ENCODE measurements at regions not wholly inside any gene's neighbourhood (a gene's known extent, or its start where the extent isn't known, plus 50 kb on each side); places are given as distances from the start of the nearest gene placed in this dataset.

DNA sequence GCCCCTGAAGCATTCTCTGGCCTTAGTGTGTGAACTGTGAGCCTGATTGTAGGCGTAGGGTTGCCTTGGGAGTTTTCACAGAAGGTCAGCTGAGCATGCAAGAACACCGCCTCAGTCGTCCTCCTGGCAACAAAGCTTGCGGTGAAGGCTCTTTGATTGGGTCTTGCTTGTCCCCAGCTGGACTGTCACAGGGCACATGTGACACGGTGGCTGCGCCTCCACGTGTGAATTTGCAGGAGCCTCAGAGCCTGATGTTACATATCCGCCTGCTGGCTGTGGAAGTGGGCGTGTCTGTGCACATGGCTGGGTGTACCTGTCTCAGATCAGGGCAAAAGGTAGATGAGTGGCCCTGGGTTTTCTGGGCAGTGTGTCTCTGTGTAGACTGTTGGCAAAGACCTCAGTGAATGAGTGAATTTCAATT lies 228.7 kb downstream of the HAUS1 start:
- H3K36me3 ChIP-seq (ENCODE audit: control insufficient read depth, insufficient read depth, low read length) = no peaks in the 10 kb centered on the region
- intact Hi-C loops (cut with micrococcal nuclease; ENCODE audit: unreplicated experiment) (no loop called here), in situ Hi-C loops (cut with HindIII; ENCODE audit: low pct_unique_long_range_greater_than_20kb, low sequenced_read_pairs) (no loop called here)
- ChIA-PET CTCF (no interaction called here), POLR2A (interaction anchor here (0.6 kb wide), 1 partner anchor 463 kb away, joined by 5 read pairs; no protein-coding TSS in a partner anchor)
- no peak overlapping the region for H3K4me3 ChIP-seq (ENCODE audit: low read depth in 2 of 2, low read length in 2 of 2)
- DNase-seq (ENCODE audit: low read depth, low spot score) (no peak), ATAC-seq (no peak)
- BruUV-seq (replicated peaks) = no TSS peak
- H3K27me3 ChIP-seq (ENCODE audit: control insufficient read depth, insufficient read depth, low read length) = no peaks in the 10 kb centered on the region
- TF ChIP-seq CTCF (IDR thresholded peaks at IDR 0.05) (no peak), POLR2AphosphoS5 (IDR thresholded peaks at IDR 0.05; ENCODE audit: low read depth, low read length) (no peak), SIN3A (IDR thresholded peaks at IDR 0.05; ENCODE audit: borderline replicate concordance, insufficient read depth, low read depth, low read length) (no peak), REST (IDR thresholded peaks at IDR 0.05; ENCODE audit: insufficient read depth in 1 of 2, low read depth in 2 of 2, low read length in 1 of 2) (no peak), TCF7L2 (IDR thresholded peaks at IDR 0.05; ENCODE audit: low read depth, low read length) (no peak)
- no peaks in the 10 kb centered on the region for H3K4me1 ChIP-seq (ENCODE audit: control insufficient read depth, insufficient read depth, low read length)
- H3K27ac ChIP-seq (ENCODE audit: low read length) = no peak overlapping the region
- H3K9me3 ChIP-seq (ENCODE audit: control insufficient read depth, insufficient read depth, low read depth, low read length) = no peaks in the 10 kb centered on the region

DNA sequence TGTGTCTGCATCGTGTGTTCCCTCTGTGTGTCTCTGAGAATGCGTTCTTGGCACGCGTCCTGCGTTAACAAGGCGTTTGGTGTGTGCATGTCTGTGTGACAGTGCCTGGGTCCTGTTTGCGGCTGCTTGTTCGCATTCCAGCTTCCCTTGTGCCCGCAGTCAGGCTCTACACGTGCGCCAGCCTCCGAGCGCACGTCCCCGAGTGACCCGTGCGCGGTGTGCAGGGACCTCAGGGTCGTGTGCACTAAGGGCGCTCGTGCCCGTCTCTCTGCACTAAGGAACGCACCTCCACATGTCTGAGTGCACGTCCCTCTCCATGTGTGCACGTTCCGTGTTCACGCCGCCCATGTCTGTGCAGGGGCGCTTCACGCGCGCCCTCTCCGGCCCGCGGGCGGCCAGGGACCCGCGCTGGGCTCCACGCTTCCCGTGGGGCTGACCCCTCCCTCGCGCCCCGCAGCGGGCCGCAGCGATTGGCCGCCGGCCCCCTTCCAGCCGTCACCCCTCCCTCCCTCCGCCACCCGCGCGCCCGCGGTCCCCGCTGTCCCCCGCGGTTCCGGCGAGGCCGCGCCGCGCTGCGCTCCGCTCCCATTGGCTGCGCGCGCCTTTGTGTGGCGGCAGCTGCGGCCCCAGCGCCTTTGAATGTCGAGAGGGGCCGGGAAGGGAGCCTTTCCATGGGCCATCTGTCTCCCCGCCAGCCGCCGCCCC lies 229.4 kb downstream of the HAUS1 start:
- H3K27me3 ChIP-seq (ENCODE audit: control insufficient read depth, insufficient read depth, low read length) = no peaks in the 10 kb centered on the region
- peak overlapping the region in 1 of 2 experiments; percentile 11; a peak in 1 of 4 replicates for H3K4me3 ChIP-seq (ENCODE audit: low read depth in 2 of 2, low read length in 2 of 2)
- ATAC-seq = no peak
- TF ChIP-seq REST (IDR thresholded peaks at IDR 0.05; ENCODE audit: insufficient read depth in 1 of 2, low read depth in 2 of 2, low read length in 1 of 2) = no peak
- no peak for TF ChIP-seq CTCF (IDR thresholded peaks at IDR 0.05)
- no peak for TF ChIP-seq SIN3A (IDR thresholded peaks at IDR 0.05; ENCODE audit: borderline replicate concordance, insufficient read depth, low read depth, low read length)
- TF ChIP-seq TCF7L2 (IDR thresholded peaks at IDR 0.05; ENCODE audit: low read depth, low read length) = no peak
- no peak for TF ChIP-seq POLR2AphosphoS5 (IDR thresholded peaks at IDR 0.05; ENCODE audit: low read depth, low read length)
- ChIA-PET POLR2A (interaction anchor here (0.6 kb wide), 1 partner anchor 464 kb away, joined by 5 read pairs; no protein-coding TSS in a partner anchor), CTCF (no interaction called here)
- H3K27ac ChIP-seq (ENCODE audit: low read length) = no peak overlapping the region
- in situ Hi-C loops (cut with HindIII; ENCODE audit: low pct_unique_long_range_greater_than_20kb, low sequenced_read_pairs) = no loop called here
- DNase-seq (ENCODE audit: low read depth, low spot score) = no peak
- intact Hi-C loops (cut with micrococcal nuclease; ENCODE audit: unreplicated experiment) = no loop called here
- no peaks in the 10 kb centered on the region for H3K4me1 ChIP-seq (ENCODE audit: control insufficient read depth, insufficient read depth, low read length)
- no TSS peak for BruUV-seq (replicated peaks)
- no peaks in the 10 kb centered on the region for H3K9me3 ChIP-seq (ENCODE audit: control insufficient read depth, insufficient read depth, low read depth, low read length)
- no peaks in the 10 kb centered on the region for H3K36me3 ChIP-seq (ENCODE audit: control insufficient read depth, insufficient read depth, low read length)

Data from Panc1 (cell line).